ENCODE measurements at regions not wholly inside any gene's neighbourhood (a gene's known extent, or its start where the extent isn't known, plus 50 kb on each side); places are given as distances from the start of the nearest gene placed in this dataset.
"Not testable (repeated sequence)": the region's sequence is repeated elsewhere in the genome, so short reads cannot be mapped to it uniquely, and the experiment has no call there.

DNA sequence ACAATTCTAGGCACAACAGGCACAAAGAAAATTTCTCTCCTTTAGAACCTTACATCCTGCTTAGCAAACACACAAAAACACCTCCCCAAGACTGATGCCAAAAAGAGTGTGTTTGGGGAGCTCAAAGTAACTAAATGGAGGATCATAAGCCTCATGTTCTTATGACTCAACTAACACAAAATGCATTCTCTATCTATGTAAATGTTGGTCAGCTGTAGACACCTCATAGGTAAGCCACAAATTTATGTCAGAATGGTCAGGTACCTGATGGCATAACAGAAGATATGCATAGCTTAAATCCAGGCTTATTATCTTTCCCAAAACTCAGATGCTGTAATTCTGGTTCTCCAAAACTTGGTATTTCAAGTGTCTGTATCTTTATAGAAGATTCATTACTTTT lies 315.1 kb downstream of the C7orf25 start:
- H3K4me3 ChIP-seq (ENCODE audit: low read length), result no peak overlapping the region
- no peak for DNase-seq (ENCODE audit: low read depth, low spot score)

DNA sequence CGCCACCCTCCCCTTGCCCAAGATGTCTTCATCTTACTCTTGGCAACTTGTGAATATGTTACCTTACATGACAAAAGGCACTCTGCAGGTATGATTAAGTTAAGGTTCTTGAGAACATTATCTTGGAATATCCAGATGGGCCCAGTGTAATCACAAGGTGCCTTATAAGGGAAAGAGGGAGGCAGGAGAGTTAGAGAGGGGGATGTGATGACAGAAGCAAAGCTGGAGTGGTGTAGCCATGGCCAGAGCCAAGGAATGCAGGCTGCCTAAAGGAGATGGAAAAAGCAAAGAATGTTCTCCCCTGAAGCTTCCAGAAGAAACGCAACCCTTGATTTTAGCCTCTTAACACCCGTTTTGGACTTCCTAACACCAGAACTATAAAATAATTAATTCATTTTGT lies 318.0 kb downstream of the C7orf25 start:
- H3K4me3 ChIP-seq (ENCODE audit: low read length), result no peak overlapping the region
- no peak for DNase-seq (ENCODE audit: low read depth, low spot score)

DNA sequence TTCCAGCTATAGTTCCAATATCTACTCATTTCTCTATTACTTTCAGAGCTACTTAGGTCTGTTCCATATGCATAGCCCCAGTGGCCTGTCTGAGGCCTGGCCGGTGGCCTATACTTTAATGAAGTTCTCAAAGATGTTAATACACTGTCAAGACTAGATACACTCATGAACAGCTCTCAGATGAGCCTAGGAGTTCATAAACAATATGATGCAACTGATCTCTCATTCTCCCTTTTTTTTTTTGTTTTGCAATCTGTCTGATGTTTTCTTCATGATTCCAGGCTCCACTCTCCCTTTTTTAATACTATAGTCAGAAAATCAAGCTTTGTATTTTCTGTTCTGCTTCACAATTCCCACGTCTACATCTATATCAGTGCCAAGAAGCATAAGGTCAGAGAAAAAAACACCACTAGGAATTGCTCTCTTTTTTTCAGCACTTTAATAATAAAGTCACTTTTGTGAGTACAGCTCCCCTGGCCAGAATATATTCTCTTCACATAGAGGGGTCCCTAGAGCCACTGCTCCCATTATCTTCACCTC lies 321.0 kb downstream of the C7orf25 start:
- DNase-seq (ENCODE audit: low read depth, low spot score), result no peak
- H3K4me3 ChIP-seq (ENCODE audit: low read length), result no peak overlapping the region

DNA sequence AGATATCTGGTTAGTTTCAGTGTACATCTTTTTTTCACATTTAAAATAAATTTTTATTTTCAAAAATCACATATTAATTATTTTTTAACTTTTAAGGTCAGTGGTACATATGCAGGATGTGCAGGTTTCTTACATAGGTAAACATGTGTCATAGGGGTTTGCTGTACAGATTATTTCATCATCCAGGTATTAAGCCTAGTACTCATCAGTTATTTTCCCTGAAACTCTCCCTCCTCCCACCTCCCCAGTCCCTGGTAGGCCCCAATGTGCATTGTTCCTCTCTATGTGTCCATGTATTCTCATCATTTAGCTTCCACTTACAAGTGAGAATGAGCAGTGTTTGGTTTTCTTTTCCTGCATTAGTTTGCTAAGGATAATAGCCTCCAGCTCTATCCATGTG lies 323.0 kb downstream of the C7orf25 start:
- no peak overlapping the region for H3K4me3 ChIP-seq (ENCODE audit: low read length)
- DNase-seq (ENCODE audit: low read depth, low spot score), result no peak

- no peak for DNase-seq (ENCODE audit: low read depth, low spot score)
Measured at GRCh38 chr7:42587806-42588205, 324.1 kb downstream of the C7orf25 start.

GRCh38 chr7:42580061-42580460 lies 331.8 kb downstream of the C7orf25 start:
- H3K4me3 ChIP-seq (ENCODE audit: low read length), result no peak overlapping the region
- DNase-seq (ENCODE audit: low read depth, low spot score), result no peak

More at GRCh38 chr7:42587806-42588205, 324.1 kb downstream of the C7orf25 start:
- H3K4me3 ChIP-seq (ENCODE audit: low read length), result no peak overlapping the region

- DNase-seq (ENCODE audit: low read depth, low spot score), result no peak
- H3K4me3 ChIP-seq (ENCODE audit: low read length), result no peak overlapping the region
Measured at GRCh38 chr7:42575171-42575570, 336.7 kb downstream of the C7orf25 start.

GRCh38 chr7:42574685-42575084 lies 337.2 kb downstream of the C7orf25 start:
- H3K4me3 ChIP-seq (ENCODE audit: low read length), result no peak overlapping the region
- DNase-seq (ENCODE audit: low read depth, low spot score), result no peak

DNA sequence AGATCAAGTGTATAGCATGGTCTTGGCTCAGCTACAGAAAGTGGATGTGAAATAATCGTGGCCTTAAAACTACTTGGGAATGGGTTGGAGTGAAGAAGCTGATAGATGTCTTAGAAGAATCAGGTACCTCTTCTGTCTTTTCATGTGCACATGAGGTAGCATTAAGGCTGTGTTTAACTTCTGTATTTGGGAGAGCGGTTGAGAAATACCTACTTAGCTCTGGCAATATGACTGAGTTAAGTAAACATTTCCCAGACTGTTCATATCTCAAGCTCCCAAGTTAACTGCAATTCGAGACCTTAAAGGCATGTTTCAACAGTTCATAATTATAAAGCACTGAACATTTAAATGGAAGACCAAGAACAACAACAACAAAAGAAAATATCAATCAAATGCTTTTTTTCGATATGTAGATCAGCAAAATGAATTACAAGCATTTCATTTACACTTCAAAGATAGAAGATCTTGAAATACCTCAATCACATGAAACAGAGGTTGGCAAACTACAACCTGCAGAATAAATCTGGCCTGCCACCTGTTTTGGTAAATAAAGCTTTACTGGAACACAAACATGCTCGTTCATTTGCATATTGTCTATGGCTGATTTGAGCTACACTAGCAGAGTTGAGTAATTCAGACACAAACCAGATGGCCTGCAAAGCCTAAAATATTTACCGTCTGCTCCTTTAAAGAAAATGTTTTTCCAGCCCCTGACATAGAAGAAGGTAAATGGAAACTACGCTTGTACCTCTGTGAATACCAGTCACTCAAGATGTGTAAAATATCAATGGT lies 337.1 kb upstream of the GLI3 start:
- DNase-seq (ENCODE audit: low read depth, low spot score), result no peak
- H3K4me3 ChIP-seq (ENCODE audit: low read length), result no peak overlapping the region

- DNase-seq (ENCODE audit: low read depth, low spot score), result no peak
Measured at GRCh38 chr7:42572561-42572960, 335.6 kb upstream of the GLI3 start.

GRCh38 chr7:42572056-42572455 lies 335.0 kb upstream of the GLI3 start:
- DNase-seq (ENCODE audit: low read depth, low spot score), result no peak
- H3K4me3 ChIP-seq (ENCODE audit: low read length), result no peak overlapping the region

More at GRCh38 chr7:42572561-42572960, 335.6 kb upstream of the GLI3 start:
- H3K4me3 ChIP-seq (ENCODE audit: low read length), result no peak overlapping the region

DNA sequence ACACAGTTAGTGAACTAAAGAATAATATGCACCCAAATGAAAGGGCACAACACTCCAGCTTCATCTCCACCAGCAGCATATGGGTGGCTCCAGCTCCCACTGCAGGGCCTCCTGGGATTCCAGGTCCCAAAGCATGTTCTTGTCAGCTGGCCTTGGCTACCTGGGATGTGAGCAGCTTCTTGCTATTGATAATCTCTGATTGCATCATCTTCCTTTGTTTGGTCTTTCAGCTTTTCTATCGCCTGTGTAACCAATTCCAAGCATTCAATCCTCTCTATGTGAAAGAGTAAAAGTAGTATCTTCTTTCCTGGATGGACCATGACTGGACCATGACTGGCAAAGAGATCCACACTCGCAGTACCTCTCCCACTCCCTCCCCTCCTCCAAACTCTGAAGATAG lies 333.9 kb upstream of the GLI3 start:
- H3K4me3 ChIP-seq (ENCODE audit: low read length), result no peak overlapping the region
- no peak for DNase-seq (ENCODE audit: low read depth, low spot score)

- no peak for DNase-seq (ENCODE audit: low read depth, low spot score)
- H3K4me3 ChIP-seq (ENCODE audit: low read length), result no peak overlapping the region
Measured at GRCh38 chr7:42567051-42567450, 330.0 kb upstream of the GLI3 start.

DNA sequence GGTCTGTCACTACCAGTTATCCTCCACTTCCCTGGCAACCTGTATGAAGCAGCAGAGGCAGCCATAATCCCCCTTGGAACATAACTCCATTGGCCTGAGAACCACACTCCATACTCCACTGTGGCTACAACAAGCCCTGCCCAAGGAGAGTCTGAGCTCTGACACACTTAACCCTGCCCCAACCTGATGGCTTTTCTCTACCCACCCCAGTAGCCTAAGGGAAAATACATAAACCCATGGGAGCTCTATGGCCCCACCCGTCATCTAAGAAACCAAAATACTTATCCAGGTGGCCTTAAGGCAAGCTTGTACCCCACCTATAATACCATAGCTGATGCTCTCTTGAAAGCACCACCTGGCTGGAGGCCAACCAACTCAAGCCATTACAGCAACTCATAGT lies 324.8 kb upstream of the GLI3 start:
- DNase-seq (ENCODE audit: low read depth, low spot score), result no peak
- no peak overlapping the region for H3K4me3 ChIP-seq (ENCODE audit: low read length)

DNA sequence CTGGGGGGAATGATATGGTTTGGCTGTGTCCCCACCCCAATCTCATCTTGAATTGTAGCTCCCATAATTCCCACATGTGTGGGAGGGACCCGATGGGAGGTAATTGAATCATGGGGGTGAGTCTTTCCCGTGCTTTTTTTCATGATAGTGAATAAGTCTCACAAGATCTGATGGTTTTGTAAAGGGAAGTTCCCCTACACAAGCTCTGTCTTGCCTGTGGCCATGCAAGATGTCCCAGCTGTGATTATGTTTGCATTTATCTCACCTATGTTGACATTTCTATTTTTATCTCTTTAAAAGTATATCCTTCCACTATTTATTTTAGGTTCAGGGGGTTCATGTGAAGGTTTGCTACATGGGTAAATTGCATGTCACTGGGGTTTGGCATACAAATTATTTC lies 323.9 kb upstream of the GLI3 start:
- no peak for DNase-seq (ENCODE audit: low read depth, low spot score)

DNA sequence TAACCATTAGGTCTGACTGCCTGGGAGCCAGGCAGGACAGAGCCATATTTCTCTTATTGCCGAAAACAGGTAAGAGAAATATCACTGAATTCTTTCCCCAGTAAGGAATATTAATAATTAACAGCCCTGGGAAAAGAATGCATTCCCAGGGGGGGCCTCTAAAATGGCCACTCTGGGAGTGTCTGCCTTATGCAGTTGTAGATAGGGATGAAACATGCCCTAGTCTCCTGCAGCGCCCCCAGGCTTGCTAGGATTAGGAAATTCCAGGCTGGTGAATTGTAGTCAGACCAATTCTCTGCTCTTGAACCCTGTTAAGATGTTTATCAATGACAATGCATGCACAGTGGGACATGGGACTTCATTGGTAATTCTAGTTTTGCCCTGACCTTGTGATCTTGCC lies 317.9 kb upstream of the GLI3 start:
- not testable (repeated sequence) for DNase-seq (ENCODE audit: low read depth, low spot score); H3K4me3 ChIP-seq (ENCODE audit: low read length)

More for the DNA sequence above, 323.9 kb upstream of the GLI3 start:
- H3K4me3 ChIP-seq (ENCODE audit: low read length), result no peak overlapping the region

- no peak overlapping the region for H3K4me3 ChIP-seq (ENCODE audit: low read length)
- no peak for DNase-seq (ENCODE audit: low read depth, low spot score)
Measured at GRCh38 chr7:42552227-42552626, 315.2 kb upstream of the GLI3 start.

GRCh38 chr7:42550706-42551470 lies 313.9 kb upstream of the GLI3 start:
- H3K4me3 ChIP-seq (ENCODE audit: low read length), result no peak overlapping the region
- no peak for DNase-seq (ENCODE audit: low read depth, low spot score)

GRCh38 chr7:42549866-42550485 lies 313.0 kb upstream of the GLI3 start:
- no peak overlapping the region for H3K4me3 ChIP-seq (ENCODE audit: low read length)
- no peak for DNase-seq (ENCODE audit: low read depth, low spot score)
